Hematopoietic multipotent progenitor cell treated with erythropoietin and hydrocortisone succinate and interleukin-3 and kit ligand, for 6 days (in vitro differentiated cells): ENCODE measurements at regions not wholly inside any gene's neighbourhood (a gene's known extent, or its start where the extent isn't known, plus 50 kb on each side); places are given as distances from the start of the nearest gene placed in this dataset.

Experiments
- DNase-seq: peaks from one replicate; pipeline ENCODE4 v3.0.0-alpha.2; 2015

DNA sequence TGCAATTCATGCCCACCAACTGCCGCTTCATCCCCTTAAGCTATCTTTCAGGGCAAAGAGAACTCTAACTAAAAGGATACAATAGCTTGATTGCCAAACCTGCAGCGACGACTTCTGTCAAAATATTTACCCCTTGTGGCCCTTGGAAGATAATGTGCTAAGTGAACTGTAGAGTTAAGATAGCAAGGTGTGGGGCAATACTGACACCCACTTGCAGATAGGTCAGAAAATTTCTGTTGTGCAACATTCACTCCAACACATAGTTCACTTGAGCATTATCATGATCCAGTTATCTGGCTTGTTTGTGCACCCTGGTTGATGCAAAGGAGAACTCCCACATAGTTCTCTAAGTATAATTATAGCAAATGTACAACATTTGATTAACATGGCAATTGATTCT is 55.6 kb downstream of the RHOXF2B start:
- DNase-seq: peak; percentile 87

DNA sequence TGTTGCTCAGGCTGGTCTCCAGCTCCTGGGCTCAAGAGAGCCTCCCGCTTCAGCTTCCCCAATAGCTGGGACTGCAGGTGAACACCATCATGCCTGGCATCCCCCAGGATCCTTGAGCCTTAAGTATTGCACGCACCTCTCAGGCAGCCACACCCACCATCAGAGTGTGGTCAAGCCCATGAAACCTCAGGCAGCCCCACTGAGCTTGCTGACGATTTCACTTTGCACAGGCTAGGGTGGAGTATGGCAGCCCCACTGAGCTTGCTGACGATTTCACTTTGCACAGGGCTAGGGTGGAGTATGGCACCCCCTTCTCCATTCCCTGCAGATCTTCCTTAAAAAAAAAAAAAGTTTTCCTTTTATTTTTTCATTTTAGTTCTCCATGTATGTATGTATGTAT is 57.2 kb downstream of the RHOXF2B start:
- no peak for DNase-seq

DNA sequence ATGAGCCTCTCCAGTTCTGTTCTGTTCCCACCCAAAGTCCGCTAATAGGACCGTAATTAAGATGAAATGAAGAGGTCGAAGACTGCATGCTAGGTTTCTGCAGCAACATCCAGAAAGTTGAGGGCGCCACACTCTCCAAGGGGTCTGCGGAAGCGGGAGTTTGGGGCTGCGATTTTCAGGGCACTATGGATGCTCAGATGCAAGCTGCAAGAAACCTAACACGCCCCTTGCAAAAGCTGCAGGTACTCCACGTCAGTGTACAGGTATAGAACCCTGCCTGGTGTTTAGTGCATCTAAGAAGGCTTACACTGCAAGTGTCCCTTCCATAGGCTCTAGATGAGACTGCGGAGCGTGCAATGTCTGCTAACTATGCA is 61.4 kb downstream of the RHOXF2B start:
- no peak for DNase-seq

DNA sequence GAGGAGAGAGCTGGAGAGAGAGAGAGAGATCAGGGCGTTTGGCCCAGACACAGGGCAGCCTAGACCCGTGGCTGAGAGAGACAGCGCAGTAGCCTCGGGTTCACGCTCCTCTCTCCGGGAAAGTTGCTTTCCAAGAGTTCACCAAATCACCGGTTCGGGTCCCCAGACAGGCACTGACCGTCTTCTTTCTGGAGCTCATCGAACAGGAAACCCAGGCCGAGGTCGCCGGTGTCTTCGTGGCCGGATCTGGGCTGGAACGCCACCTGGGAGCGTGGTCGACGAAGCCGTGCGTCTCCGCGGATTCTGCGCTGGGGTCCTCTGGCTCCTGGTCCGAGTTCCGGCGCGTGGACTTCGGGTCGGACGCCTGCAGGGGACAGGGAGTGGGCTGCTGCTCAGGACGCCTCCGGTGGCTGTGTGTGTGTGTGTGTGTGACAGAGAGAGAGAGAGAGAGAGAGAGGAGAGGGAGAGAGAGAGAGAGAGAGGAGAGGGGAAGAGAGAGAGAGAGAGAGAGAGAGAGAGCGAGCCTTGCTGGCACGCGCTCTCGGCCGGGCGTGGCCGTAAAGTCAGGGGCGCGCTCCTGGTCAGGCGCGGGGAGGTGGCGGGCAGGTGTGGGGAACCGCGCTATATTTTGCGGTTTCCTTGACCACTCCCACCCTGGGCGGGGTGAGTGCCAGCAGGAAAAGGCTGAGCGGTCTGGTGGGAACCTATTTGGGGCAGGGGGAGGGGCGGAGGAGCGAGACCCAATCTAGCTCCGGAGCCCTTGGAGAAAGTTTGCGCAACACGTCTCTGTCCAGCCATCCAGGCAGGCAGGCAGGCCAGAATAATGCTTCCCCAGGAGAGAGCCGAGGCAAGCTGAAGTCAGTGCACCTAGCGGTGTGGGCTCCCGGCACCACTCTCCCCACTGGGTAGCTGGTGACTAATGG is 62.1 kb downstream of the RHOXF2B start:
- DNase-seq: peak; percentile 40

DNA sequence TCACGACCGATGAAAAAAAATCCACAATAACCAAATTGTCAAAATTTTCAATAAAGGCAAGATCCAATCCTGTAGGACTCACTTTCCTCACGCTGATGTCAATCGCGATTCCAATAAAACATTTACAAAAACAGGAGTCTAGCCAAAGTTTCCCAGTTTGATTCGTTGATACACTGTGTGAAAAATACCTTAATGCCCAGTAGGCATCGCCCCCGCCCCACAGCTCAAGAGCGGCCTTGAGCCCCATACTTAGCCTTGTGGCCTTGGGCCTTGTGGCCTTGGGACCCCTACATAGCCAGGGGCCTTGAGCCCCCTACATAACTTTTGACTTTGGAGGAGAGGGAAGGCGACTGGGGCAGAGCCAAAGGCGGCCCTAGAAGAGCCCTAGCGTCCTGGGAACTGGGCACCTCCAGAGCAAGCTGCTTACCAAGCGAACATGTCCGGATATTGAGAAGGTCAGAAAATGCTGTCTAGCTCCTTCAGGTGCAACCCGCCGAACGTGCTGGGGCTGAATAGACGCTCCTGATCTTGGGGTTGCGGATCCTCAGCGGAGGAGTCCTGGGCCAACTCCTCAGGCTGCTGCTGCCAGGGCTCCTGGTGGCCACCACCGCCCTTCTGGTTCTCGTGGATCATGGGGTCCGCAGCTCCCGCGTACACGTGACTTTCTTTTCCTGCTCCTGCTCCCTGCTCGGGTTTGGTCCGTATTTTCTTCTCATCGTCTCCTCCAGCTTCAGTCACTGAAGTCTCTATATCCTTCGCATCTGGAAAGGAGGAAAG is 62.9 kb downstream of the RHOXF2B start:
- DNase-seq: no peak

DNA sequence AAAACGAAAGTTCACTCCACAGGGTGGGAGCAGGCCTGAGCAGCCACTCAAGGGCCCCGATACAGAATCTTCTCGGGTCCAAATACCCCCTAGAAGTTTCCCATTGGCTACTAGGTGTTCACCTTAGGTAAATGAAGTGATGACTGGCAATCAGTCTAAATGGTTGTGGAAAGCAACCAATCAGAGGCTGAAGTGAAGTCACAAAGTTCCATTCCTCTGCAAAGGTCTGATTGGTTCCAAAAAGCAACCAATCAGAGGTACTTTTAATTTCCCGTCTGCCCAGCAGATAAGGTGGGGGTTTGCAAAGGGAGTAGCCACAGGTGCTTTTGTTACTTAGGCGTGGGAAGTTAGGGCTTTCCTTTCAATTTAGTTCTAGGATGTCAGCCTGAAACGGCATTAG is 58.2 kb upstream of the NKAP start:
- DNase-seq: no peak

DNA sequence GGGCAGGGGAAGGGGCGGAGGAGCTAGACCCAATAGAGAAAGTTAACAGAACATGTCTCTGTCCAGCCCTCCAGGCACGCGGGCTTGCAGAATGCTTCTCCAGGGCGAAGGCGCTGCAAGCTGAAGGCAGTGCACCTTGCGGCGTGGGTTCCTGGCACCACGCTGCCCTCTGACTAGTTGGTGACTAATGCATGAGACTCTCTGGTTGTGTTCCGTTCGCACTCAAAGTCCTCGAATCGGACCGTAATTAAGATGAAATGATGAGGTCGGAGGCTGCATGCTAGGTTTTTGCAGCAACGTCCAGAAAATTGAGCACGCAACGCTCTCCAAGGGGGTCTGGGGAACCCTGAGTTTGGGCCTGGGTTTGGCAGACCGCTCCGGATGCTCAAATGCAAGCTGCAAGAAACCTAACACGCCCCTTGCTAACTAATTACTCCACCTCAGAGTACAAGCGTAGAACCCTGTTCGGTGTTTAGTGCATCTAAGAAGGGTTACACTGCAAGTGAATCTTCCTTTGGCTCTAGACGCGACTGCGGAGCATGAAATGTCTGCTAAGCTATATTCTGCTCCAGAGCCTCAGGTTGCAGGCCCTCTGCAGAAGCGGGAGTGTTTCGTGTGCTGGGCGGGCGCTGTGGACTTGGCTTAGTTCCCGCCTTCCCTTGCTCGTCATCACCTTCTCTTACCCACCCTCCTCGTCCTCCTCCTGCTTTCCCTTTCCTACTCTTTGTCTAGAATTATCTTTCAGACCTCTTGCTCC is 57.1 kb upstream of the NKAP start:
- DNase-seq: peak; percentile 17

DNA sequence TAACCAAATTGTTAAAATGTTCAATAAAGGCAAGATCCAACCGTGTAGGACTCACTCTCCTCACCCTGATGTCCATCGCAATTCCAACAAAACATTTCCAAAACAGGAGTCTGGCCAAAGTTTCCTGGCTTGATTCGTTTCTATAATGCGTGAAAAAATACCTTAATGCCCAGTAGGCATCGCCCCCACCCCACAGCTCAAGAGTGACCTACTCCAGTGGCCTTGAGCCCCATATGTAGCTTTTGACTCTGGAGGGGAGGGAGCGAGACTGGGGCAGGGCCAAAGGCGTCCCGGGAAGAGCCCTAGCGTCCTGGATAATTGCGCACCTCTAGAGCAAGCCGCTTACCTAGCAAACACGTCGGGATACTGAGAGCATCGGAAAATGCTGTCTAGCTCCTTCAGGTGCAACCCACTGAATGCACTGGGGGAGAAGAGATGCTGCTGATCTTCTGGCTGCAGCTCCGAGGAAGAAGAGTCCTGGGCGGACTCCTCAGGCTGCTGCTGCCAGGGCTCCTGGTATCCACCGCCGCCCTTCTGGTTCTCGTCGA is 55.6 kb upstream of the NKAP start:
- no peak for DNase-seq

DNA sequence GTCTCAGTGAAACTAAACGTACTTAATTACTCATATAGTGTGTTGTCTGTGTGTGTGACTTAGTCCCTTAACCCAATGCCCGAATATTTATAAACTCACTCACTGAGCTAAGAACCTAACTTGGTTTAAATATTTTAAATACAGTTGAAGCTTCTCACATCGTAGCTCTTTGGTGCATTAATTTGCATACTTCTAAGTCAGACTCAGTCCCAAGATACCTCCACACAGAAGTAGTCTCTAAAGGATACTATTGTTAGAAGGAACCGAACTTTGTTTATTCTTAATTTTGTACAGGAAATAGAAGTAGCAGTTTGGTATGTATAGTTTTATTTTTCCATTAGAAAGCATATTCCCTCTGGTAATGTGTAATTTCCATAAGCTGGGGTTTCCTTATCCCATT is 54.0 kb upstream of the NKAP start:
- no peak for DNase-seq

DNA sequence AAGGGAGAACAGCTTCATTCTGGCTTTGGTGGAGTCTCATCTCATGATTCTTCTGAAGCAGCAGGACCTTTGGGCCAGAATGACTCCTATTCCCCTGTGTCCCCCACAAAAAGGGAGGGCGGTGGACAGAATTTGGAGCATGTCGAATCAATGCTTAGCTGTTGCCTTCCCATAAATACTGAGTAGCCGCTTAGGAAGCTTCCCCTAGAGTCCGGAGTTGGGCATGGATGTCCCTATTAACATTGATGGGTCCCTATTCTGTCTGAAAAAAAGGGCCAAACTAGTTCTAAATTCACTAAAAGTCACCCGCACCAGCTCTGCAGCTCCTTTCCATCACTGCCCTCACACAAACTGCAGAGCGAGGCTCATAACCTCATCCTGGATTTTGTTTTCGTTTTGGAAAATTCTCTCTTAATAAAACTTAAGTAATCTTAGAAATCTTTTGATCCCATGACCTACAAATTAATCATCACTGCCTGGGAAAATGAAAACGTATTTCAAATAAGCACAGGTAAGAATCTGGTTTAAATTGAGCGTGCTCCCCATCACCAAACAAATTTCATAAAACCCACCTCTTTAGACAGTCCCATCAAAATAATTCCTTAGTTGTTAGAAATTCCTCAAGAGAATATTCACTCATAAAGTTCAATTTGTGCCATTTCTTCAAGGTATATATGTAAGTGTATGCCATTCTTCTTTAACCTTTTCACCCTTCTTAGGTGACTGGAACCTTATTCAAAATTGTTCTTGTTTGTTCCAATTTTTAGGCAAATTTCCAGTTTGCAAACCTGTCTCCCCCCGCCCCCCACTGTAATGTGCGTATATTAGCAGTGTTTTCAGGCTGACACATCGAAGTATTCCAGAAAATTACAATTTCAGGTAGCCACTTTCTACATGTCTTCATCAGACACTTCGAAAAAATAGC is 53.3 kb upstream of the NKAP start:
- no peak for DNase-seq

DNA sequence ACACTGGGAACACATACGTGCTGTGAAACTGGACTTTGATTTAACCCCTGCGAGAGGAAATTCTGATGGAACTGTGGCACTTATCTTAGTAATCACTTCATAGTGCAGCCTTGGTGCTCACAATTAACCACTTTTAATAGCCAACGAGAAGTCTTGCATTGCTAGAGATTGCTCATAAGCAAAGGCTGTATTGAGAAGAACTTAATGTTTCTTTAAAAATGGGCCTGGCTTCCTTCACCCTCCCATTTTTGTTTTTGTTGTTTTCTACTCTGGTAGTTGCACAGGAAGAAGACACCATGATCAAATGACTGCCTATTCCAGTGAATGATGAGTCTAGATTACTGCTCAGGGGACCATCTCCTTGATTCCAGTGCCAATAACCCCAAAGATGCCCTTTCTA is 52.5 kb upstream of the NKAP start:
- no peak for DNase-seq
